CD4-positive, alpha-beta T cell treated with Interleukin-15 for 1 hour (primary cell): ENCODE measurements at regions not wholly inside any gene's neighbourhood (a gene's known extent, or its start where the extent isn't known, plus 50 kb on each side); places are given as distances from the start of the nearest gene placed in this dataset.
"Not testable (repeated sequence)": the region's sequence is repeated elsewhere in the genome, so short reads cannot be mapped to it uniquely, and the experiment has no call there.

ENCODE experiments used
- DNase-seq: peaks from one replicate; pipeline ENCODE4 v3.0.0-alpha.2; 2020

DNA sequence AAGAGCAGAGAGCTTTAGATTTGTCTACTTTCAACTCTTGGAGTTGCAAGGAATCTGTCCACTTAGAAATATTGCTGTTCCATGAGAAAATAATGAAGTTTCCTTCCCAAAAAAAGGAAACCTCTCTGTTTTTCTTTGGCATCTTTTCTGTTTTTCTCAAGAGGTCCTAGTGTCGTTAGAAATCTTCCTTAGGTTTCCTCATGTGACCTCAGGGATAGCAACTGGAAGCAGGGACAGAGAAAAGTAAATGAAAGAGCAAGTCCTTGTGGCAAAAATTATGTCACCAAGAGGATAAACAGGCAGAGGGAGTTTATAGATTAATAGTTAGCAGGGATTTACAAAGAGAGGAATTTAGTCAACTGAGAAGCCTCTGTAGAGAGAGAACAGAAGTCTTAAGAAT is 478.4 kb upstream of the ADGRL3 start:
- DNase-seq, result no peak

DNA sequence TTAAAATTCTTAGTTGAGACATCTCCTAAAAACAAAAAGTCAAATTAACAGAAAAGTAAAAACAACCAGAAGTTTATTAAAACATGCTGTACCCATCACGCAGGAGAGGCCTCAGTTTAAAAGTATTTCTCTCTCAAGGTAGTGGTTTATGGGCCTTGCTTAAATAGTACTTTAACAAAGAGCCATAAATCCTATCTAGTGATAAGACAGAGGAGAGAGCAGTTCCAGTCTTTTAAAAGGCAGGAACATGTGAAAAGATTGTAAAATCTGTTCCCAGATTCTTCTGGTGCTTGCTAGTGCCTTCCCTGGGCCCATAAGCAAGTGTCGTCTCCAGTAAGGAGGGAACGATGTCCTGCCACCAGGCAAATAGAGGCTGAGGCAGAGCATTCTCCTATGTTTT is 476.3 kb upstream of the ADGRL3 start:
- DNase-seq, result no peak

DNA sequence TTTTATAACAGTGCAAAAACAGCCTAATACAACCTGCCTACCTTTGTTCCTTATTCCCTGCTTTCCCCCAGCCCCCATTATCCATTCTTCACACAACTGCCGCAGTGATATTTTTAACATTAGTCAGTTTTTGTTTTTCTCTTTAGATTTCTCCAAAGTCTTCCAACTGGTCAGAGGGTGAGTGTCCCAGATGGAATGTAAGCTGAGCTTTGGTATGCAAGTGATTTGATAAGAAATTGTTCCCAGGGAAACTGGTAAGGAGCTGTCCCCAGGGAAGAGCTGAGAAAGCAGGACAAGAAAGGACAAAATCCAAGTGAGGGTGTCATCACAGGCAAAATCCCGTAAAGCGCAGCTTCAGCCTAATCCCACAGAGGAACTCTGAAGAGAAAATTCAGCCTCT is 475.5 kb upstream of the ADGRL3 start:
- no peak for DNase-seq

DNA sequence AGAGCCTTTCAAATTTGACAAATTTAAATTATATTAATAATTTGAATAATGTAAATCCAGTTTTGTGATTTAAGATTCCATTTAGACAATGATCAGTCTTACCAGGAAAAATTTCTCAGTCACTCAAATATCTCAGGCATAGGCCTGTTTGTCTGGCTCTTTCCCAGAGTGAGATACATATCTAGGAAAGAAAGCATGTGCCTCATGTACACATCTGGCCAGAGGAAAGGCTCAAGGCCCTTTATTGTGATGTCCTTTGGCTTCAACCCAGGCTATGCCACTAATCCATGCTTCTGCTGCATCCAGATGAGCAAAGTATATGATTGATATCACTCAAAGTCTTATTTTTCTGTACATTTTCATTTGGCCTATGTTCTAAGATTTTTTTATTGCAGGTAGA is 473.3 kb upstream of the ADGRL3 start:
- DNase-seq, result no peak

DNA sequence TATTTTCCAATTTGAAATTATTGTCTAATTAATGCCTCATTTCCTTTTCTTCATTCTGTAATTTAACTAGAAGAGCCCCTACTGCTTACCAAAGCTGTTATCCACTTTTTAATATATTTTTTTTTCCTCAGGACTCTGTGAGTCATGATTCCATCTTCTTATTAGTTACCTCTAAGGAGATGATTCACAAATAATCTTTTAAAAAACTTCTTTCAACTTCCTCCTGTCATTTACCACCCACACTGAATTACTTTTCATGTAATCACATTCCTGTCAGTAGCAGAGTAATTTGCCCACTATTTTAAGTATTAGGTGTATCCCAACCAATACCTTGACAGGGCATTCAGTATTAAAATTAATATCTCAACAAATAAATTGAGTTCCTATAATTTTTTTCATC is 470.9 kb upstream of the ADGRL3 start:
- DNase-seq, result no peak

DNA sequence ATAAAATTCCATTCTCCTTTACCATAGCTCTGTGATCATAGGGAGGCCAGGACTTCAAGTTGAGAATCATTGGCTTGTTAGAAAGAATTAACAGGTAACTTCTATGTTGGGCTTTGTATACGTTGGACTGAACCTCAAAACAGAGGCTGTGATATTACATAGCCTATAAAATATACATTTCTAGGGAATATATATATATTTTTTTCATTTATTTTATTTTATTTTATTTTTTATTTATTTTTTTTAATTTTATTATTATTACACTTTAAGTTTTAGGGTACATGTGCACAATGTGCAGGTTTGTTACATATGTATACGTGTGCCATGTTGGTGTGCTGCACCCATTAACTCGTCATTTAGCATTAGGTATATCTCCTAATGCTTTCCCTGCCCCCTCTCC is 470.4 kb upstream of the ADGRL3 start:
- not testable (repeated sequence) for DNase-seq

DNA sequence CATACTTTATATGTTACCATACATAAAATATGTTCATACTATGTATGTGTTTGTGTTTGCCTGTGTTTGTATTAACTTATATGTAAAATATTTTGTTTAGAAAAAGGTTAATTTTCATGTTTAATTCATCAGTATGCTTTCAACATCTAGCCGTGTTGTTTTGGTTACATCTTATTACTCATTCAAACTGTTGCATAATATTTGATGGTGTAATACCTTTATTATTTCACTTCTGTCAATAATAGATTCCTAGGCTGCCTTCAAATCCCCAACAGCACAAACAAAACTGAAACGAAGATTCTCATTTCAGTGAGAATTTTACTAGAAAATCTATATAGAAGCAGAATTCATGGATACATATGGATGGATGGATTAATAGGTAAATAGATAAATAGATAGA is 462.3 kb upstream of the ADGRL3 start:
- DNase-seq, result no peak

DNA sequence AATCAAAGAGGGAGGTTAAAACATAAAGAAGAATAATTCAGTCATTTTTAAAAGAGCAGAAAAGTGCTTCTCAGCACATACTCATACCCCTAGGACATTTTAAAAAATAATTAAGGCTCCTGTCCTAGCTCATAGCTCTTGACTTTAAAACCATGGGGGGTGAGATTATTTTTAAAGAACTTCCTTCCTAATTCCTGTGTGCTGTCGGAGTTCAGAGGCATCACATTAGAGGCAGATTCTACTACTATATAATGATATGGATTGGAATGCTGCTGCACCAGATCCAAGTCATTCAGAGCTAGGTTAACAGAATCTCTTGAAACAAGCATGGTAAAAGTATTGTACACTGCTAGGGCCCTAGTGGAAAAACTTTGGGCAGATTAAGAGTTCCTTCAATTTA is 456.5 kb upstream of the ADGRL3 start:
- DNase-seq, result no peak

DNA sequence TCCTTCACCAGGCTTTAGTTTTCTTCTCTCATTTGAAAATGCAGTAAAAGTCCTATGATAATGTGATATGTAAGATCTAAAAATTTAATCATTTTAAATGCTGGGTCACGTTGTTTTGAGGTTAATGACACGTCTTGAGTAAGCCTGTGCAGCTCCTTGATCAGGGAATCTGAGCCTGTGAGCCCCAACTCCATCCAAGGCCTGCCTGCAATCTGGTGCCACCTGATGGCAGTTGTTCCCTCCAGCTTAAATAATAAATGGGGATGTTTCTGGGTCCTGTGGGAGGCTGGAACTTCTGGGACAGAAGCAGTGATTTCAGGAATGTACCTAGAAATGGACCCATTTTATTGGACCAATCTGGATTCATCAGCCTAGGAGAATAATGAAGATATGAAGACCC is 455.4 kb upstream of the ADGRL3 start:
- no peak for DNase-seq

DNA sequence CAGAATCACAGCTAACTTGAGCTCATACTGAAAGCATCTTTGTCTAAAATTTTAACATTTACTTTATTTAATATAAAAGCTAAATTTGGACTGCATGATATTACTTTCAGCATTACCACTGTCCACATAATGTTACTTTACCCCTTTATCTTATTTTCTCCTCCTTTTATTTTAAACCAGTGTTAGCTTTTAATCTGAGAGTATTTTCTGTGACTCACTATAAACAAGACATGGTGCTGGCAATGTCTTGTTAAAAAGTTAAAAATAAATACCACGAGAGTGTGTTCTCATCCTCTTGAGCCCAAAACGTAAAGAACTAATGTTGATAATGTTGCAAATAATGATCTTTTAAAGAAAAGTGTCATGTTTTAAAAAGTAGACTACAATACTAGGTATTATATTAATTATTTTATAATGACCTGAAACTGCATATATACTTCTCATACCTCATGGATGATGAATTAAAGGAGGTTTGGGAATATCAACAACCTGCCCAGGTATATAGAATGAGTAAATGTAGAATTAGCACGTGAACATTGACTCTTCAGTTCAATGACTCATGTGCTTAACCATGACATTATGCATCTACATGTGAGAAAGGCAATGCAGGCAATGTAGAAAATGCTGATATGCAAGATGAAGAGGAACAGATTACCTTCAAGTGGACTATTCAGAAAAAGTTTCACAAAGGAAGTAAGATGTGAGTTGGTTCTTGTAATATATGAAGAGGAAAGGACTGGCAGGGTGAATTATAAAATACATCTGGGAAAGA is 454.1 kb upstream of the ADGRL3 start:
- no peak for DNase-seq

DNA sequence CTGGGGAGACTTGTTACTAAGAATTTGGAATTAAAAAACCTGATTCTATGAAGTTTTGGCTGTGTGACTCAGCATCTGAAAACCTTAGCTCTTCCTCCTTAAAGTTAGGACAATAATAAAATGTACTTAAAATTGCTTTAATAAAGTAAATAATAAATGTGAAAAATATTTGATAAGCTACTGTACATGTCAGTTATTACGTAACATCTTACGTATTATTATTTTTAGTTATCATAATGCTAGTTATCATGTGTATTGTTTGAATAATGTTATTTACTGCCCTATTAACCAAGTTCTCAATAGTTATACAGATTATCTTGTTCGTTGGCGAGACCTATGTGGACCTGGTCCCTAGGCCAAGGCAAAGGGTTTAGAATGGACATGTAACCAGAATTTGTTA is 449.2 kb upstream of the ADGRL3 start:
- no peak for DNase-seq

DNA sequence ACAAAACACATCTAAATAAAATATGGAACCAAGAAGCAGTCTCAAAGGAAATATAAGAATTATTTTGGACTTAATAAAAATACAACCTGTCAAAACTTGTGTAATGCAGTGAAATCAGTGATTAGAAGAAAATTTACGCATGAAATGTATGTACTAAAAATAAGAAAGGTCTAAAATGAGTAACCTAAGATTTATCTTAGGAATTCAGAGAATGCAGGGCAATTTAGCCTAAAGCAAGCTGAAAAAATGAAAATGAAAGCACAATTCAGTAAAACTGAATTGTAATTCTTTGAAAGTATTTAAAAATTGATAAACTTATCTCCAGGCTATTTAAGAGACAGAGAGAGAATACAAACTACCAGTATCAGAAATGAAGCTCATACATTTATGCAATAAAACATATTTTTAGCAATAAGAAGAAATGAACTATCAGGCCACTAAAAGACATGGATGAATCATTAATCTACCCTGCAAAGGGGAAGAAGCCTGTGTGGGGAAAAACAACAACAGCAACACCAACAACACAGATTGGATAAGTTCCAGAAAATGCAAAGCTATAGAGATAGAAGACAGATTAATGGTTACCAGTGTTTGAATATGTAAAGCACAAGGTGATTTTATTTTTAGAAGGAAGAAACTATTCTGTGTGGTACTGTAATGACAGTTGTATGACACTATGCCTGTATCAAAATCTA is 442.0 kb upstream of the ADGRL3 start:
- DNase-seq, result no peak

DNA sequence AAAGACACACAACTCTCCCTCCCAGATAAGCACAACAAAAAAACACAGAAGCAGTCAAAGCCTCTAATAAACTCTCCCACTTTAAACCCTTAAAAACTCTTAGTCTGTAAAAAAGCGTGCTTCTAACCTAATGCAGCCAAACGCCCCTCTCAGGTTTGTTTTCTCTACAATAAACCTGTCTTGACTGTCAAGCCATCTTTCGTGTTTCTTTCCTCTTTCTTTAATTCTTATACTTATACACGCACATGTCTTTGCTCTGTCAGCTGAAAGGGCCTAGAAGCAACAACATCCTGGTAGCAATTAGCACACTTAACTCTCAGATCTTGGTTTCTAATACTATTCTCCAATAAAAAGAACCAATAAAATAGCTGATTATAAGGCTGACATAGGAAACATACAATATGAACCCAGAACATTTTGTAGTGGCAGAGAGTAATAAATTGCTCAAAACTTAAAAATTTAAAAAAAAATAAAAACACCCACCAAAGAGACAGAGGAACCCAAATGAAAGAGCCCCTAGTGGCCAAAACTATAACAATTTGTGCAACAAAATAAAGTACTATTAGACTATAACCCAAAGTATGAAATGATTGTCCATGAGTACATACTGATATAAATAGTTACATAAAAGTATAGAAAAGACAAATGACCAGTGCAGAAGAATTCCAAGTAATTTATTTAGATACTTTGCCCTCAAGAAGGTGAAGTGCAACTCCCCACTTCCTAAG is 440.4 kb upstream of the ADGRL3 start:
- no peak for DNase-seq

DNA sequence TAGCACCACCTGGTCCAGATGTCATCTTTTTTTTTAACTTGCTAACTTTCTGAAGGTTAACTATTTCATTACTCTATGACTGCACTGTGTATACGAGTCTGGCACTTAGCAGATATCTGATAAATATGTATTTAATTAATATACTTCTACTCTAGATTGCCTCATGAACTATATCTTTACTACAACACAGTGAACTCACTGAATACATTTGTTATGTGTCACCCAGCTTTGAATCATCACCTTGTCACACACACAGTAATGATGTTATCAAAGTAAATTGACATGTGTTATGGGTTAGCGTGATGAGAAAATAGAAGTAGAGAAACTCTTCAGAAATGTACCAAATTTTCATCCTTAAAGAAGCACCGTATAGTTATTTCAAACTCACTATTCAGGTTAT is 419.3 kb upstream of the ADGRL3 start:
- DNase-seq, result no peak

DNA sequence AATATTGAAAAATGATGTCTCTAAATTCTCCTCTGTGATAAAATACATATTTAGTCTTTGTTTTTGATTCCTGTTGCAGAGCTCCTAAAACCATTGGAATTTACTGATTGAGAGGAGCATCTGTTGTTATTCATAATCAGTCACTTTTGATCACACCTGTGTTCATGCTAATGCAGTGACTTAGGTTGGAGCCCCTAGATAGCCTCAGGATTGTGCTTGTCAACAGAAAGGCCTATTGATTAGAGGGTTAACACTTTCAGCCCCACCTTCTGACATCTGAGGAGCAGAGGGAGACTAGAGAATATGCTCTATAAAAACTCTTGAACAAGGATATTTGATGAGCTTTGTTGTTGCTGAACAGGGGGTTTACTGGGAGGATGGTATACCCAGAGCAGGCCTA is 409.5 kb upstream of the ADGRL3 start:
- DNase-seq, result no peak

DNA sequence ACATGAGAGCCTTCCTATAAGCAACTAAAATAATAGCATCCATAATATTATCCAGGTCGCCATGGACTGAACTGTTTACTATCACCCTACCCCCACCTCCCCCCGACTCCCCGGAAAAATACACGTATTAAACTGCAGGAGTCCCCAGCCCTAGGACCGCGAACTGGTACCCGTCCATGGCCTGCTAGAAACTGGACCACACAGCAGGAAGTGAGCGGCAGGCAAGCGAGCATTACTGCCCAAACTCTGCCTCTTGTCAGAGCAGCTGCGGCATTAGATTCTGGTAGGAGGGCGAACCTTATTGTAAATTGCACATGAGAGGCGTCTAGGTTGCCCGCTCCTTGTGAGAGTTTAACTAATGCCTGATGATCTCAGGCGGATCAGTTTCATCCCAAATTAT is 405.8 kb upstream of the ADGRL3 start:
- DNase-seq, result no peak

DNA sequence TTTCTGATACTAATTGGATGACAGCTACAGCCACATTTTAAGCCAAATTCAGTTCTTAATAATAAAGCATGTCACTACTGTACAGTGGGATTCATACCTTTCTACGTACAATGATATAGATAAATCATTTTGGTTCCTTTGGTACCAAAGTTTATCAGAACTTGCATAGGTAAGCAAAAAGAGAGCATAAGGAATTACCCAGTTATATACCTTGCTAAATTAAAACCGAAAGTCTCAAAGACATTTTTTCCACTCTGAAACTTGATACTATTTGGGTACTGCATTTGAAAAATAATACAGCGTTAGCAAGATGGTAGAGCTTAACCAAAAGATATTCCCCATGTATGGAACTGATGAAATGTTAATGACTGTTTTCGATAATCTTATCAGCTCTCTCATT is 400.9 kb upstream of the ADGRL3 start:
- no peak for DNase-seq

DNA sequence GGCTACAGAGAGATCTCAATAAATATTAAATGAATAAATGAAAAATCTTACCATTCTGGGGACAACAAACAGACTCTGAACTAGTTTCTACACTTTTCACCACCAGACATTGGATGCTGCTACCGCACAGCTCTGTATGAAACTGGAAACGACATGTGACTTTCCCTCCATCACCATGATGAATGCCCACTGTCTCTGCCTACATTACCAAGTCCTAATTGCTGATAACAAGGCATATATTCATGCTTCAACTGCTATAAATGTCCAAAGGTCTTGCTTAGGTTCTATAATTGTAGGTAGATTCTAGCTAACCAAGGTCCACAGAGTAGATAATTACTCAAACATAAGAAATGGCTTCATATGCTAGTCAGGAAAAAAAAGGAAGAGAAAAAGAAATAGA is 399.4 kb upstream of the ADGRL3 start:
- DNase-seq, result no peak

DNA sequence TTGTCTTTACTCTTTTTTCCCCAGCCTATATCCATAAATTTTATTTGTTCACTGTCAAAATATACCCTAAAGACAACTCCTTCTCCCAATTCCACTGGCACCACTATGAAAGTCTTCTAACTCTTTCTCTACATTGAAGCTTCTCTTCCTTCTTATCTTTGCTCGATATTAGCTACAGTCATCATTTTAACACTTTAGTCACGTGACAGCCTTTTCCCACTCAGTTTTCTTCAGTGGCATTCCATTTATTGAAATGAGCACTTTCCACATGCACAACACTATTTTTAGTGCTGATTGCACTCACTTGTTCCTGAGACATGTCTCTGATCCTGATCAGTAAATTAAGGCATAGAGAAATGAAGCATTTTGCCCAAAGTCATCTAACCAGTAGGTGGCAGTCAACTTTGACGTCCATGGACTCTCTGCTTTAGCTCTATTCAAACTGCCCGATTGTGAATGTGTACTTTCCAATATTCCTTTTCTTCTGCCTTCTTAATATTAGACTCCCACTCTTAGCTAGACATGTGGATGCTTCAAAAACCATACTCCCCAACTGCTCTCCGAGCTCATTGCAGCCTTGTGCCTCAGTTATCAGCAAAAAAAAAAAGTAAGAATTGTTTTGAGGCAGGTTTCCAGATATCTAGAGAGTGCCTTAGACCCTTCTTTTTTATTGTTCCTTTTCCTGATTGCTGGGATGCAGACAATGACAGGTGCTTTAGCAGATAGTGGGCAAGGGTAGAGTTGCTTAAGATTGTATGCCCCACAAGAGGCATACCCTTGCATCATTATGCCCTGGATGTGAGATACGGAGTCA is 394.4 kb upstream of the ADGRL3 start:
- no peak for DNase-seq

DNA sequence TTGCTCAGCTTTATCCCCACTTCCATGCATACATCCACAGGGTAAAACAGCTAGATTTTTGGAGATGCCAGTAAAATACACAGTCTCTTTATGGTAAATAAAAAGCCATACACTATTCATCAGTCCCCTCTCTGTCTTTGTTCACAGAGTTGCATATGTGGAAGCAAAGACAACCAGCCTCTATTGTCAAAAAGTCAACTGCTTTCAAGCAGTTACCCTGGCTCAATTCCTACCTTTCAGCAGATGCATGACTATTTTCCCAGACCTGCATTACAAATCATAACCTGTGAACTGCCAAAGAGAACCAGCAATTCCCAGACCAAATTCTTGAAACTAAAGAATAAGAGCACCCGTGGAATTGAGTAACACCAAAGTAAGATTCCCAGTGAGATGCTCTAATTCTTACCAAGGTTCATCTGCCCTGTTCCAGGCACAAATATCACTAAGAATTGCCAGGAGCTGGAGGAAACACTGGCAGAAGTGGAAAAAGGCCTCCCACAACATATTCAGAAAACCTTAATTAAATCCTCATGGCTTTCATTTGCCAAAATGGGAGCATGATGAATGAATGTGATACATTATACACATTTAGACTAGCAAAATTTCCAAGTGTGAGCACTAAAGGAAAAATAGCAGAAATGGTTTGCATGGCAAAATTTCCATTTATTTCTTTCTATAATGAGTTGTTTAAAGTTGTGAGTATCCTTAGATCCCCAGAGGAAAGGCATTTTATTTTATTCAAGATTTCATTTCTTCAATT is 391.2 kb upstream of the ADGRL3 start:
- no peak for DNase-seq

DNA sequence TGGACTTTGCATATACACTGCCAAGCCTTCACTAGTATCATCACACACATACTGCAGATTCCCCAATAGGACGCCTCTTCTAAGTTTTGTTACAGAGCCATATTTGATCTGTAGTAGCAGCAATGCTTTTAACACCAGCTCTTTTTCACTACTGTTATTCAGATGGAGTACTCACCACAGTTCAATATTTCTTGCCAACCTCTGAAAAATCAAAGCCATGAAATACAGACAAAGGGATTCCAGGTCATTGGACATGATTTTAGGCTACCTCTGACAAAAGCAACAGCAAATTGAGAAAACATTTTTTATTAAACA is 390.7 kb upstream of the ADGRL3 start:
- no peak for DNase-seq

DNA sequence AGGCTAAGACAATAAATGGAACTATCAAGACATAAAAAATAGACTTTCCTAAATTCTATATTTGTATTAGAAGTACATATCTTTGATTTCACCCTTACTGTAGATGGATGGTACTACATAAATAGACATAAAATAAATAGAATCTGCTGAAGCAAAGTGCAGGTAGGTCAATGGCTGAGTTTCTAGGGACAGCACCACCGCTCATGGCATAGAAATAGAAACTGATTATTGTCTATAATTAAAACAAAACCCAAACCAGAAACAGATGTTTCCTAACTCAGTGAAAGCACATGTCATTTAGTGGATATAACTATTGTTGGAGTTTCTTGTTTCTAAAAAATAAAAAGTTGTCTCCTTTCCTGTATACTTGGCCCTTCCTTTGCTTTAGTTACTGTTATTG is 387.3 kb upstream of the ADGRL3 start:
- DNase-seq, result no peak

DNA sequence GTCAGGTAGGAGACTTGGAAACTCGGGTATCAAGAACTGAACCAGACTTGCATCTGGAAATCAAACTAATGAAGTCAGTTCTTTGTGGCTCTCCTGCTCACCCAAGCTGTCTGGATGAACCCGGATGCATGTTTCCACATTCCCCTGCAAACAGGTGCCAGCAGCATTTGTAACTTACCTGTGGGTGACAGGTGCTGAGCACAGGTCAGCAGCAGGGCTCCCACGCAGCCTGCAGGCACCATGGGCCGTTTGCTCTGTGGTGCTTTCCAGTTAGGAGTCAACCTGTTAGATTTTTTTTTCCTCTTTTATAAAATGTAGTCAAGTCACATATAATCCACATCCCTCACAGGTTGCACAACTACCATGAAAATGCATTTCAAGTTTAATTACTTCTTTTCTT is 385.6 kb upstream of the ADGRL3 start:
- DNase-seq, result no peak
